OCI-LY3 (cell line): ENCODE measurements at regions not wholly inside any gene's neighbourhood (a gene's known extent, or its start where the extent isn't known, plus 50 kb on each side); places are given as distances from the start of the nearest gene placed in this dataset.

Source experiments
- CTCF ChIP-seq: fragments of 200-600, 300-600 bp; sonication (generic); IDR thresholded peaks from 2 replicates; pipeline ENCODE4 v1.5.1; 2014; ENCODE audit warnings: antibody characterized with exemption, low read length, low read depth
- EZH2phosphoT487 ChIP-seq: fragments of 200-600 bp; shearing (Covaris generic); IDR thresholded peaks from 2 replicates; pipeline ENCODE4 v1.6.1; 2018; ENCODE audit warnings: antibody characterized with exemption, mixed run types, low read depth

- no peak for TF ChIP-seq CTCF
- no peak for TF ChIP-seq EZH2phosphoT487
Observed at GRCh38 chr5:4246447-4246846, 650.8 kb downstream of the IRX1 start.
